HG02610 (cell line): ENCODE measurements at regions not wholly inside any gene's neighbourhood (a gene's known extent, or its start where the extent isn't known, plus 50 kb on each side); places are given as distances from the start of the nearest gene placed in this dataset.
A peak's percentile ranks its signal among the peaks of the same experiment; 100 is the strongest.
"Not testable (repeated sequence)": the region's sequence is repeated elsewhere in the genome, so short reads cannot be mapped to it uniquely, and the experiment has no call there.

Experiments
- ATAC-seq: cut with Tn5 transposase; IDR thresholded peaks from one replicate; pipeline ENCODE4 v1.9.1; 2021; ENCODE audit warnings: mild to moderate bottlenecking, moderate library complexity; ENCODE audit not compliant: unreplicated experiment

GRCh38 chr7:3094701-3095445 lies 51.2 kb upstream of the CARD11 start:
- ATAC-seq: peak; percentile 60

DNA sequence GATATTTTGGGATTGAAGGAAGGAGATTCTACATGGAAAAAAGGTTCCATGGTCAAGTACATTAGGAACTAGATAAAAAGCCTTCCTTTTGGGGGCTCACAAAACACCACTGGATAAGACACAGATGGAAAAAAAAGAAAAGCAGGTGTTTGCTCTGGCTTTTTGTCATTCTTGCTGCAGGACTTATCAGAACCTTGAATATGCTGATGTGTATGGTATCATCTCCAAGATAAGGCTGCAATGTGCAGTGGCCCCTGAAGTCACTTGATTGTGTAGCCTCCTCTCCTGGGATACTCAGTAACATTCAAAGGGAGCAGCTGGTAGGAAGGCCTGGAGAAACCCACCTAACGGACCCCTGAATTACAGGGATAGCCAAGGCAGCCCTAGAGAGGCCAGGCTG lies 54.1 kb upstream of the CARD11 start:
- no peak for ATAC-seq

DNA sequence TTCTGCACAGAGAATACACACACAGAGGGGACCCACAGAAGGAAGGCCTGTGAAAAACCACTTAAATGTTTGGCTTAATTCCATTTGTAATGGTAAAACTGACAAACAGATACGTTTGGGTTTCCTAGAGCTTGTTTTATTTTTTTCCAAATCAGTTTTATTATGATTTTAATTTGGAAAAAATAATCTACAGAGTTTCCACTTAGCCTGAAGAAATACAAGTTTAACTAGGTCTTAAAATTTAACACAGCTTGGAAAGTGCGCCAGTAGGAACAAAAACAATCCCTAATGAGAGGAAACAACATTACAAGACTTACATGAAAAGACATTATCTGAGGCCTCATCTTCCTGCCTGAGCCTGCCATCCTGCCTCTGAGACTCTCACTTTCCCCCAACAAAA lies 58.5 kb upstream of the CARD11 start:
- no peak for ATAC-seq

DNA sequence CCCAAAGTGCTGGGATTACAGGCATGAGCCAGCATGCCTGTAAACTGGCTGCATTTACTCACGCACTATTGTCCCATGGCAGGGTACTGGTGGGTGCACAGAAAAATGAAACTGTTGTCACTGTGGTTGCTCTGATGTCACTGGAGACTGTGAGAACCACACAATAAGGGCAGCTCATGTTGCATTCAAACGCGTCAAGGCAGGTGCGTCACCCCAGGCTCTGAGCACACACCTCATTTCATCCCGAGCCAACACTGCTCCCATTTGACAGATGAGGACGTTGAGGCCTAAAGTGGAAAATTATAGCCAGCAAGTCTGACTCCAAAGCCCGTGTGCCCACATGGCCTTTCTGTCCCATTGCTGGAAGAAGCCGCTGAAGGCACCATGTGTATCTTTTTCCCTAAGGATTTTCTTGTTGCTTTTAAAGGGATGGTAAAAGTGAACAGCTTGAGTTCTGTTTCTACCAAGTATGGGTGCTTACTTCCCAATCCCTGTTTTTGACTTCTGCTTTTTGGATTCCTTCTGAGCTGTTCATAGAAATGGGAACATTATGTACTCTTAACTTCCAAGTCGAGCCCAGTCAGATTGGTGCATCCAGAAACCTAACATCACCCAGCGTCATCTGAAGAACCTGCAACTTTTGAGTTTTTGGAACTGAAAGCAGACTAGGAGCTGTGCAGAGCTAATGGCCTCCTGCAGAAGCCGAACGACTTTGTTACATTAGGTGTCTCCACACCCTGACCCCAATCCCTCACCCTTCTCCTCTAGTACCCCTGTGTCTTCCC lies 60.1 kb upstream of the CARD11 start:
- no peak for ATAC-seq

- no peak for ATAC-seq
These were observed 62.2 kb upstream of the CARD11 start for GRCh38 chr7:3105856-3106255.

- ATAC-seq: peak; percentile 92
These were observed 62.7 kb upstream of the CARD11 start for GRCh38 chr7:3106361-3106826.

DNA sequence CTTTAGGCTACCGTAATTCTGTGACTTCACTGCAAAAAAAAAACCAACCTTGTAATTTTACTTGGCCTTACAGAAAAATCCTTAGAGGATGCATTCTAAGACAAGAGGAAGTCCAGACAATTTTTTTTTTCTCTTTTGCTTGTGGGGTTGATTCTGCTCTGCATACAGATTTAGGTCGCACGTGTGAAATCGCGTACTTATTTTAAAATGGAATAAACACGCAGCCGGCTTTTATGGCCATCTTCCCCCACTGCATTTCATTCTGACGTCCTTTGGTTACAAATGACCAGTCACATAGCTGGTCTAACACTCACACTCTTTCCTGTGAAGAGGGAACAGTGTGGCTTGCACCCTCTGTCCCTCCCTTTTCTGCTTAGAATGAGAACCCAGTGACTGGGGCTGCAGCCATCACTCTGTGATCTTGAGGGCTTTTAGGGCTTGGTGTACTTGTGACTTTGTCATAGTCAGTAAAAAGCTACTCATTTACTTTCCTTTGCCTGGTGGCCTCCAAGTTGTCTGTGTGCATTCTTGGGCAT lies 63.6 kb upstream of the CARD11 start:
- ATAC-seq: no peak

- no peak for ATAC-seq
These were observed 64.4 kb upstream of the CARD11 start for GRCh38 chr7:3107889-3108570.

GRCh38 chr7:3109311-3109915 lies 65.7 kb upstream of the CARD11 start:
- ATAC-seq: no peak

DNA sequence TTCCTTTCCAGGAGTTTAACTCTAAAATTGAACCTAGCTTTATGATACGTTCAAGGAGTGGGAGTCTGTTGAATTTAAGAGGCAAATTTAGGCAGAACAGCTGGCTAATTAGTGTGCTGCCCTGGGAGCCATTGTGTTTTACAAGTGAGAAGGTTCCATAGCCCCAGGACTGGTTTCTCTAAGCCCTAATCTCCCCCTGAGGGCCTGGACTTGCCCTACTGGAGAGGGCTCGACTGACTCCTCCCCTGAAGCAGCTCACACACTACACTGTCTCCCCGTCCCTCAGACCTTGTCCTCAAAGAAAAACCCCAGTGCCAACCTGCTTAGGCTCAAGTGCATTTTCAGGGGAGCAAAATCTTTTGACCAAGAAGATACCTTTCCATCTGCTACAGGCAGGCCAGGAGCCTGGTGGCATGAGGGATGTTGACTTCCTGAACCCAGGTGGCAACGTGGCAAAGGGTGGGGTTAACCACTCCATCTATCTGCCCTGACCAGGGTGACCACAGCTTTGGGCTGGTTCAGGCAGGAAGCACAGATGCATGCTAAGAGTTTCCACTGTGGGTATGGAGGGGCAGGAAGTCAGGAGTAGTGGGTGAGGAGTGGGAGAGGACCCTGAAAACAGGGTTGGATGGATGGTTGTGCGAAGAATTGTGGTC lies 68.9 kb upstream of the CARD11 start:
- ATAC-seq: no peak

- no peak for ATAC-seq
These were observed 71.2 kb upstream of the CARD11 start for GRCh38 chr7:3114917-3115316.

- ATAC-seq: no peak
These were observed 73.4 kb upstream of the CARD11 start for GRCh38 chr7:3117081-3117480.

GRCh38 chr7:3117488-3118231 lies 74.0 kb upstream of the CARD11 start:
- ATAC-seq: no peak

GRCh38 chr7:3119352-3119927 lies 75.8 kb upstream of the CARD11 start:
- not testable (repeated sequence) for ATAC-seq

GRCh38 chr7:3119963-3120362 lies 76.3 kb upstream of the CARD11 start:
- ATAC-seq: no peak

- no peak for ATAC-seq
These were observed 76.8 kb upstream of the CARD11 start for GRCh38 chr7:3120513-3120912.

- no peak for ATAC-seq
These were observed 85.3 kb upstream of the CARD11 start for GRCh38 chr7:3128857-3129490.

- ATAC-seq: no peak
These were observed 90.2 kb upstream of the CARD11 start for GRCh38 chr7:3133811-3134385.

DNA sequence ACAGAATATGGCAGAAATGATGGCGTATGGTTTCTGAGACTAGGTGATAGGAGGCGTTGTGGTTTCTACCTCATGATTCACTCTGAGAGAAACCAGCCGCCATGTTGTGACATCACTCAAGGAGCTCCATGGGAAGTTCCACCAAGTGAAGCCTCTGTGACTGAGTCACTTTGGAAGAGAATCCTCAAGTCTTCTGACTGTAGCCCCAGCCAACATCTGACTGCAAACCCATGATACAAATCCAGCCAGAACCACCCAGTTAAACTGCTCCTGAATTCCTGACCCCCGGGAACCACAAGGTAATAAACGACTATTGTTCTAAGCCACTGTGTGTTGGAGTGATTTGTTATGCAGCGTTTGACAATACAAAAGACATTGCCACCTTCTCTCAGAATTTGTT lies 91.1 kb upstream of the CARD11 start:
- ATAC-seq: no peak
